ENCODE measurements at regions not wholly inside any gene's neighbourhood (a gene's known extent, or its start where the extent isn't known, plus 50 kb on each side); places are given as distances from the start of the nearest gene placed in this dataset.
"Not testable (repeated sequence)": the region's sequence is repeated elsewhere in the genome, so short reads cannot be mapped to it uniquely, and the experiment has no call there.

GRCh38 chr2:160550048-160550447, 56.4 kb upstream of the RBMS1 start:
- DNase-seq (ENCODE audit: low read depth), result no peak

GRCh38 chr2:160551259-160551658, 57.7 kb upstream of the RBMS1 start:
- no peak for DNase-seq (ENCODE audit: low read depth)

DNA sequence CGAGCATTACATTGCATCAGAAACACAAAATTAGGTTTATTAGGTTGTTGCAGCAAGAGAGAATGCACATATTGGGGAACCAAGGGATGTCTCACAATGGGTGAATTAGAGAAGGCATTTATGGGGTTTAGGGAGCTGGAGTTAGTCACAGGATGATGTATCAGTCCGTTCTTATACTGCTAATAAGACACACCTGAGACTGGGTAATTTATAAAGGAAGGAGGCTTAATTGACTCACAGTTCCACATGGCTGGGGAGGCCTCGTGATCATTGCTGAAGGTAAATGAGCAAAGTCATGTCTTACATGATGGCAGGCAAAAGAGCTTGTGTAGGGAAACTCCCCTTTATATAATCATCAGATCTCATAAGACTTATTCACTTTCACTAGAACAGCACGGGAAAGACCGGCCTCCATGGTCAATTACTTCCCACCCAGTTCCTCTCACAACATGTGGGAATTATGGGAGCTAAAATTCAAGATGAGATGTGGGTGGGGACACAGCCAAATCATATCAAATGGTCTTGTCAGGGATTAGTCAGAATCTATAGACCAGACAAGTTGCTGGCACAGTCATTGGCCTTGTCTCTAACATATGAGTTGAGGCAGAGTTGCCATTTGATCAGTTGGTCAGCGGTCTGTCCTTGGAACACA, 61.9 kb upstream of the RBMS1 start:
- no peak for DNase-seq (ENCODE audit: low read depth)

DNA sequence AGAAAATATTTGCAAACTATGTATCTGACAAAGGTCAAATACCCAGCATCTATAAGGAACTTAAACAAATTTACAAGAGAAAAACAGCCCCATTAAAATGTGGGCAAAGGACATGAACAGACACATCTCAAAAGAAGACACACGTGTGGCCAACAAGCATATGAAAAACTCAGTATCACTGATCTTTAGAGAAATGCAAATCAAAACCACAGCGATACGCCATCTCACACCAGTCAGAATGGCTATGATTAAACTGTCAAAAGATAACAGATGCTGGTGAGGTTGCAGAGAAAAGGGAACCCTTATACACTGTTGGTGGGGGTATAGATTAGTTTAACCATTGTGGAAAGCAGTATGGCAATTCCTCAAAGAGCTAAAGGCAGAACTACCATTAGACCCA, 64.3 kb upstream of the RBMS1 start:
- DNase-seq (ENCODE audit: low read depth), result no peak

- DNase-seq (ENCODE audit: low read depth), result no peak
Observed at GRCh38 chr2:160558531-160558930, 64.9 kb upstream of the RBMS1 start.

DNA sequence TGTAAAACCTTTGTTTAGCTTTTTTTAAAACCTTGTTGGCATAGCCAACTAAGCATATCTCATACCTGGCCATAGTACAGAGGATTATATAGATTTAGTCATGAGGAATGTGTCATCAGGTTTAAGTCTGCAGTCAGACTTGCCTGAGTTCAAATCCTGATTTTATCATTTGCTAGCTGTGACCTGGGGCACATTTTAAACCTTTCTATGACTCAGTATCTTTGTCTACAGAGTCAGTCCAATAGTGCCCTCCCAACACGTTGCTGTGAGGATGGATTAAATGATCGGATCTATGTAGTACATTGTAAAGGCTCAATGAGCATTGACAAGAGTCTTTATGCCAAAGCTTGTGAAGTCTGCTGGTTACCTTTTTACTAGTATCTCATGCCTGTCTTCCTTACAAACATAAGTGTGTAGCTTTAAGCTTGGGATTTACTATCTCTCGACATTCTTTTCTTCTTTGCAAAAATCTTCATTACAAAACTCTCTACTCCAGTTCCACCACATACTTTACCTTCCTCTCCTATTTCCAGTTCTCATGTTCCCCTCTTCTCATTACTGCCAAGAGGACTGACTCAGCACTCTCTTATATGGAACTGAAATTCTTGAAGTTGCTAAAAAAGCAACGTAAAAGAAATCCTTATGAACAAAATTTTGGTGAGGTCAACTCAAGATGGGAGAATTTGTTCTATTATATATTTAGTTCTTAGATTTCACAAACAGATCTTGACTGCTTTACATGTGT, 68.1 kb upstream of the RBMS1 start:
- DNase-seq (ENCODE audit: low read depth), result no peak

GRCh38 chr2:160562730-160563129, 69.1 kb upstream of the RBMS1 start:
- DNase-seq (ENCODE audit: low read depth), result no peak

DNA sequence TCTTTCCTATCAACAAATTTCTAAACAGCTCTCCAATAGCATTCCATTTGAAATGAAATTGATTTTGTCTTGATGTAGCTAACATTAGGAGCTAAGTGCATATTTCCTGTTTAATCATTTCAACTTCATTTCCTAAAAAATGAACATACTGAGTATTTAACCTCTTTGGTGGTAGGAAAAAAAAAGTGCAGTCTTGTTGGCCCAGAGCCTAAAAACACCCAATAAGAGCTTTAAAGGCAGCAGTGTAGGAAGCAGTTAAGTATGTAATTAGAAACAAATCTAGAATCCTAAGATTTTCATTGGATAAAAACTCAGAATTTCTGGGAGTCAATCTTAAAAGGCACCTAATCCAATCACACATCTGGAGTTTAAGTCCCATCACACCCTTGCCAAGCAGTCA, 71.0 kb upstream of the RBMS1 start:
- DNase-seq (ENCODE audit: low read depth), result no peak

DNA sequence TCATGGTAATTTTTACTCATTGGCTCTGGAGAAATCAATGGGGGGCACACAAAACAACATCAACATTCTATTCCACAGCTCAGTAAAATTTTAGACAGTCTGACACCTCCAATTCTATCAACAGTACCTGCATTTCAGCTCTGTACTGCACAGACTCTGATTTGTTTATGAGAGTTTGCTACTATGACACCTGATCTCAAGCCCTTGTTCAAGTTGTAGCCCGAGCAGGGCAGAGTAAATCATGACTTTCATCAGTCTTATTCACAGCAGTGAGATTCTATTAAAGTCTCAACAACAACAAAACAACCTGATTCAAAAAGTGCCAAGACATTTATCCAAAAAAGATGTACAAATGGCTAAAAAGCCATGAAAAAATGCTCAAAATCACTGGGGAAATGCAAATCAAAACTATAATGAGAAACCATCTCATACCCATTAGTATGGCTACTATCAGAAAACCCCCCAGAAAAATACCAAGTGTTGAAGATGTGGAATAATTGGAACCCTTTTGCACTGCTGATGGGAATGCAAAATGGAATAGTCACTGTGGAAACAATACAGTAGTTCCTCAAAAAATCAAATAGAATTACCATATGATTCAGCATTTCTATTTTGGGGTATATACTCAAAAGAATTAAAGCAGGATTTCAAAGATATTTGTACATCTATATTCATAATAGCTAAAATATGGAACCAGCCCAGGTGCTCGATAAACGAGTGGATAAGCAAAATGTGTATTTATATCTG, 71.7 kb upstream of the RBMS1 start:
- DNase-seq (ENCODE audit: low read depth), result no peak

- no peak for DNase-seq (ENCODE audit: low read depth)
Observed at GRCh38 chr2:160566717-160567116, 73.1 kb upstream of the RBMS1 start.

GRCh38 chr2:160568856-160569255, 75.2 kb upstream of the RBMS1 start:
- no peak for DNase-seq (ENCODE audit: low read depth)

GRCh38 chr2:160570376-160570775, 76.8 kb upstream of the RBMS1 start:
- no peak for DNase-seq (ENCODE audit: low read depth)

GRCh38 chr2:160574468-160575140, 81.0 kb upstream of the RBMS1 start:
- no peak for DNase-seq (ENCODE audit: low read depth)

- DNase-seq (ENCODE audit: low read depth), result no peak
Observed at GRCh38 chr2:160575368-160575767, 81.8 kb upstream of the RBMS1 start.

- DNase-seq (ENCODE audit: low read depth), result no peak
Observed at GRCh38 chr2:160576054-160576499, 82.5 kb upstream of the RBMS1 start.

GRCh38 chr2:160577081-160577480, 83.5 kb upstream of the RBMS1 start:
- DNase-seq (ENCODE audit: low read depth), result not testable (repeated sequence)

GRCh38 chr2:160581035-160581434, 87.4 kb upstream of the RBMS1 start:
- no peak for DNase-seq (ENCODE audit: low read depth)

- no peak for DNase-seq (ENCODE audit: low read depth)
Observed at GRCh38 chr2:160581448-160581847, 87.8 kb upstream of the RBMS1 start.

DNA sequence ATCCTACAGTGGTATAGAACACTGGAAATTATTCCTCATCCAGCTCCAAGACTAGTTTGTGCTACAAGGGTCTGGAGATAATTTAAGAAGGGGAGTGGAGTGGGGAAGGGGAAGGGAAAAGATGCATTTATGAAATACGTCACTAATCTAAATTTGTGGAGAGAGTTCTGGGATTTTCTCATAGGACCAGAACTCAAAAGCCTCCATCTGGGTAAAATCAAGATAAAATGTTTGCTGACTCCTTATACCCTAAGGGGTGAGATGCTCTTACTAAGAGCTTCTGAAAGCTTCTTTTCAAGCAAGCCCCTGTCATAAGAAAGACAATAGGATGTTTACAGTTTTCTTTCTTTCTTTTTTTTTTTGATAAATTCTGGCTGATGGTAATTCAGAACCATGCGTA, 88.5 kb upstream of the RBMS1 start:
- no peak for DNase-seq (ENCODE audit: low read depth)

DNA sequence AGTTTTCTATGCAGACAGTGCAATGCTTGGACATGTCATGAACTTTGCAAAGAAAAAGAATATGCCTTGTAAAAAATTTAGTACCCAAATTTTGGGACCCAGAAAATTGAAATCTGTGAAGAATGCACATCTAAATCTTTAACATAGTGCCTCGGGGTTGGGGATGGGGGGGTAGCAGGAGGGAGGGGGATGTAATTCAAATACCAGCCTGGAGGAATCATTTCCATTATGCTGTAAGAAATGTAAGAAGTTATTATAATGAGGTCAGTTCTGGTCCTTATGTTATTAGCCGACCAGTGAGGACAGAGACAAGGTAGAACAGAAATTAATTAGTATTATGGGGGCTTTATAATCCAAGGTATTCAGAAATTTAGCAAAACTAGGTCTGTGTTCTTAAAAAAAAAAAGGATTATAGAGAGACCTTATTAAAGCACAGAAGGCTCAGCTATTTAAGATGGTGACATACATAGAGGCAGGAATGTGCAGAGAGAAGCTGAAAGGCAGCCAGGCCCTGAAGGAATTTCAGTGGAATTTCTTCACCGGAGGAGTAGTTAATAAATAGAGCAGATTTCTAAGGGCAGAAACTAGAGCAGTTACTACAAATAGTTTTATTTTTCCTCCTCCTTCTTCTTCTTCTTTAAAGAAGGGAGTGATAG, 89.0 kb upstream of the RBMS1 start:
- no peak for DNase-seq (ENCODE audit: low read depth)

GRCh38 chr2:160583146-160583535, 89.5 kb upstream of the RBMS1 start:
- no peak for DNase-seq (ENCODE audit: low read depth)
